PFSK-1 (cell line): ENCODE measurements at regions not wholly inside any gene's neighbourhood (a gene's known extent, or its start where the extent isn't known, plus 50 kb on each side); places are given as distances from the start of the nearest gene placed in this dataset.

Experiments
- FOXP2 ChIP-seq: optimal IDR thresholded peaks from 2 replicates; pipeline ENCODE3; 2011; ENCODE audit warnings: borderline replicate concordance, control low read depth, inconsistent platforms; ENCODE audit not compliant: insufficient read depth; ENCODE audit errors: extremely low read length, extremely low read depth
- POLR2AphosphoS5 ChIP-seq: IDR thresholded peaks from 2 replicates; pipeline ENCODE4 v1.6.1; 2012; ENCODE audit warnings: low read depth, mild to moderate bottlenecking, control low read depth, low read length, moderate library complexity
- SIN3A ChIP-seq: IDR thresholded peaks from 2 replicates; pipeline ENCODE4 v1.6.1; 2012; ENCODE audit warnings: mild to moderate bottlenecking, low read length, moderate library complexity, borderline replicate concordance; ENCODE audit not compliant: insufficient read depth
- TAF1 ChIP-seq: IDR thresholded peaks from 2 replicates; pipeline ENCODE4 v1.6.1; 2012; ENCODE audit warnings: low read length, control low read depth, borderline replicate concordance; ENCODE audit not compliant: insufficient read depth
- TF ChIP-seq, protein P1 (sequence below), 2 experiments: IDR thresholded peaks; 2 replicates each; pipeline versions ENCODE4 v1.6.1 to v1.8.0; 2011 to 2012; ENCODE audit warnings: low read depth in 2 of 2, low read length in 2 of 2, control low read depth in 1 of 2, inconsistent platforms in 1 of 2, mild to moderate bottlenecking in 1 of 2, moderate library complexity in 1 of 2; ENCODE audit not compliant: insufficient read depth in 1 of 2

DNA sequence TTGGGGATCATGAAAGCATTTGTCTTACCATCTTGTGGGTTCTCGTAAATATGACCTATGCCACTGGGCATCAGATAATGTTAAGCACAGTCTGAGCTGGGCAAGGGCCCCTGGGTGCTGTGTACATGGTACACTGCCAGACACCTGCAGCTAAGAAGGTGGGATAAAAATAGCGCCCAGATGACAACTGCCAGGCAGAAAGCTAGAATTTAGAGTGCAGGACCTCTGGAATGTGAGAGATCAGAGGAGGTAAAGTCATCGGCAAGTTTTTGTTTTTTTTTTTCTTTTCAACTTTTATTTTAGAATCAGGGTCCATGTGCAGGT lies 53.8 kb upstream of the CYRIA start:
- TF ChIP-seq TAF1 (no peak), FOXP2 (no peak), SIN3A (no peak), POLR2AphosphoS5 (no peak)
- TF ChIP-seq, protein P1, sequence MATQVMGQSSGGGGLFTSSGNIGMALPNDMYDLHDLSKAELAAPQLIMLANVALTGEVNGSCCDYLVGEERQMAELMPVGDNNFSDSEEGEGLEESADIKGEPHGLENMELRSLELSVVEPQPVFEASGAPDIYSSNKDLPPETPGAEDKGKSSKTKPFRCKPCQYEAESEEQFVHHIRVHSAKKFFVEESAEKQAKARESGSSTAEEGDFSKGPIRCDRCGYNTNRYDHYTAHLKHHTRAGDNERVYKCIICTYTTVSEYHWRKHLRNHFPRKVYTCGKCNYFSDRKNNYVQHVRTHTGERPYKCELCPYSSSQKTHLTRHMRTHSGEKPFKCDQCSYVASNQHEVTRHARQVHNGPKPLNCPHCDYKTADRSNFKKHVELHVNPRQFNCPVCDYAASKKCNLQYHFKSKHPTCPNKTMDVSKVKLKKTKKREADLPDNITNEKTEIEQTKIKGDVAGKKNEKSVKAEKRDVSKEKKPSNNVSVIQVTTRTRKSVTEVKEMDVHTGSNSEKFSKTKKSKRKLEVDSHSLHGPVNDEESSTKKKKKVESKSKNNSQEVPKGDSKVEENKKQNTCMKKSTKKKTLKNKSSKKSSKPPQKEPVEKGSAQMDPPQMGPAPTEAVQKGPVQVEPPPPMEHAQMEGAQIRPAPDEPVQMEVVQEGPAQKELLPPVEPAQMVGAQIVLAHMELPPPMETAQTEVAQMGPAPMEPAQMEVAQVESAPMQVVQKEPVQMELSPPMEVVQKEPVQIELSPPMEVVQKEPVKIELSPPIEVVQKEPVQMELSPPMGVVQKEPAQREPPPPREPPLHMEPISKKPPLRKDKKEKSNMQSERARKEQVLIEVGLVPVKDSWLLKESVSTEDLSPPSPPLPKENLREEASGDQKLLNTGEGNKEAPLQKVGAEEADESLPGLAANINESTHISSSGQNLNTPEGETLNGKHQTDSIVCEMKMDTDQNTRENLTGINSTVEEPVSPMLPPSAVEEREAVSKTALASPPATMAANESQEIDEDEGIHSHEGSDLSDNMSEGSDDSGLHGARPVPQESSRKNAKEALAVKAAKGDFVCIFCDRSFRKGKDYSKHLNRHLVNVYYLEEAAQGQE (IDR thresholded peaks at IDR 0.05; ENCODE audit: insufficient read depth in 1 of 2, low read depth in 2 of 2, low read length in 2 of 2): no peak

DNA sequence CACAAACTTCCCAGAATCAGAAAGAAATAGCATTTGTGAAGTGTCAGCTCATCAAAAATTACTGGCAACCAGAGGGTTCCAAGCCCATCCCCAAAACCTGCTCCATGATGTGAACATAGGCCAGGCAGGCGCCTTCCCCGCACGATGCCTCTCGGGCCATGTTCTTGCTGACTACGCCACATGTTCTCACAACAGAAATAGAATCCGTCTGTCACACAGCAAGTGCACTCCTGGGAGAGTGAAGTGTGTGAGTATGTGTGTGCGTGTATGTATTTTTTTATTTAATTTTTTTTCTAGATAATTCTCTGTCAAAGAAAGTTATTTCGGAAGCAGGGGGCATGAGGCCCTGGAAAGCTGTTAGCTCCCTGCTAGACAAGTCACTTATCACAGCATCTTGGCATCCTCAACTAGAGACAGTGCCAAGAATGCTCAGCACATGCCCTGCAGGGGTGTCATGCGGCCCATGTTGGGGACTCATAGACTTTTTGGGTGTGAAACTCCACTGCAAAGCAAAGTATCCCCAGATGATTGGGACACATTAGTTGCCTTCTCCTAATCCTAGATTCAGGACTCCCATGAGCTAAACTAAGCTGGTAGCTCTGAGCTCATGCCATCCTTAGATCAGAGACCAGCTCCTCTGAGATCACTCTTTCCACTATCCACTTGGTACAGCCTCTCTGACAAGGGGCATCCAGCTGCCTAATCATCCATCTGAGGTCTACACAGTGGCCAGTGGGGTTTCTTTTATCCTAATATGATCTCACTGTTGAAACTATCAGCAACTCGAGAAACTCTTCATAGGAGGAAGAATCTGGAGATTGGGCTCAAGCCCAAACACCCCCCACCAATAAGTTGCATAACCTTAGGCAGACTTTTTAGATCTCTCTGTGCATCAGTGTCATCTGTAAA lies 53.2 kb upstream of the CYRIA start:
- TF ChIP-seq FOXP2: no peak
- TF ChIP-seq, protein P1 (IDR thresholded peaks at IDR 0.05; ENCODE audit: insufficient read depth in 1 of 2, low read depth in 2 of 2, low read length in 2 of 2): no peak
- no peak for TF ChIP-seq TAF1
- no peak for TF ChIP-seq POLR2AphosphoS5
- no peak for TF ChIP-seq SIN3A

DNA sequence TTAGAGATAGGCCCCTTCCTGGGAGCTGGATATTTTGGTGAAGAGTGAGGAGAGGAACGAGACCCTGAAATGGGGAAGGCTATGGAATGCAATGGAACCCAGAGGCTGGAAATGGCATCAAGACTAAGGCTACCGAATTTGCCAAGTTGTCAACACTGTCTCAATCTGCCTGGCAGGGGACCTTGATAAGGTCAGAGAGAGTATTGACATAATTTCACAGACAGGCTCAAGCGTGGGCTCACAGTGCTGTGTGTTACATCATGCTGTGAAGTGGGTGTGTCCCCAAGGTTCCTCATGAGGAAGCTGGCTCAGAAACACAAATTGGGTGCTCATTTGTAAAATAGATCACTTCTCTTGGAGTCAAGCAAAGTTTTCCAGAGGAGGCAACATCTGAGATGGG lies 51.8 kb upstream of the CYRIA start:
- TF ChIP-seq, protein P1 (IDR thresholded peaks at IDR 0.05; ENCODE audit: insufficient read depth in 1 of 2, low read depth in 2 of 2, low read length in 2 of 2): no peak
- TF ChIP-seq FOXP2 (no peak), POLR2AphosphoS5 (no peak), SIN3A (no peak), TAF1 (no peak)

DNA sequence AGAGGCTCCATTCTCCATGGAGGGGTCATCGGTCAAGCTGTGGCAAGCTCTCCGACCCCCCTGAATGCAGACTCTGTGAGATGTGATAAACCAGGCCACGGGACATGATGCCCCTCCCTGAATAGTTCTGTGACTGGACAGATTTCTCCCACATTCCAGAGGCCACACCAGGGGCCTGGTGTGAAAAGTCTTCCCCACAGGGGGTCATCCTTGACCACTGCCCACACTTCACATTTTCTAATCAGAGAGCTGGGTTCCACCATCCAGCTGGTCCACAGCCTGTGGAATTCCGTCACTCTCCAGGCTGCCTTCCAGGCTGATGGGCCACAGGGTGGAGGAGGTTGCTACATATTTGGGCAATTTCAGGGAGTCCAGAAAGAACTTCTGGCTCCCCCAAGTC lies 51.3 kb upstream of the CYRIA start:
- TF ChIP-seq SIN3A: no peak
- TF ChIP-seq, protein P1 (IDR thresholded peaks at IDR 0.05; ENCODE audit: insufficient read depth in 1 of 2, low read depth in 2 of 2, low read length in 2 of 2): no peak

DNA sequence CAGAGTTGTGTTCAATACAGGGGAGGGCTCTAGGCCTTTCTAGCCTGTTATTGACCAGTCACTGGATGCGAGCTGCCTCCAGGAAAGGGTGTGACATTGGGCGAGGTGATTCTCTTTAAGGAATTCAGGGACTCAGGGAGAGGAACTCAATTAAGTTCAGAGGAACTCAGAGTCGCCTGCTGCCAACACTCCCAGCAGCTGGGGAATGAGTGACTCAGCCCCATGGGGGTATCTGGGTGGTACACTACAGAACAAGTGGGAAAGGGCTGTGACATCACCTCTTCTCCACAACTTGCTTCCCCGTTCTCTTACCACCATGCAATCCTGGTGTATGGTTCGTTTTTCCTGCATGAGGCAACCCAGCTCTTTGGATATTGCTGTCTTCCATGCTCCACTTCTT lies 50.4 kb upstream of the CYRIA start:
- TF ChIP-seq TAF1 (no peak), POLR2AphosphoS5 (no peak)
- TF ChIP-seq, protein P1 (IDR thresholded peaks at IDR 0.05; ENCODE audit: insufficient read depth in 1 of 2, low read depth in 2 of 2, low read length in 2 of 2): no peak
